GM12878 (cell line): ENCODE measurements at regions not wholly inside any gene's neighbourhood (a gene's known extent, or its start where the extent isn't known, plus 50 kb on each side); places are given as distances from the start of the nearest gene placed in this dataset.

Experiments
- HDAC6 ChIP-seq: fragments of 200-600 bp; sonication (generic); IDR thresholded peaks from one replicate; pipeline ENCODE4 v1.8.0; 2017; ENCODE audit warnings: antibody characterized with exemption; ENCODE audit not compliant: unreplicated experiment
- RCOR1 ChIP-seq: conservative IDR thresholded peaks from 2 replicates; pipeline ENCODE4 v1.6.1; 2012; ENCODE audit warnings: low read depth, low read length, improper control_type of control experiment
- SMARCA5 ChIP-seq: fragments of 450-650 bp; IDR thresholded peaks from 2 replicates; pipeline ENCODE4 v1.6.1; 2017; ENCODE audit warnings: mild to moderate bottlenecking
- TF ChIP-seq, protein P1 (sequence below): IDR thresholded peaks from 2 replicates; pipeline ENCODE4 v1.6.1; 2012; ENCODE audit warnings: low read depth, low read length, improper control_type of control experiment

DNA sequence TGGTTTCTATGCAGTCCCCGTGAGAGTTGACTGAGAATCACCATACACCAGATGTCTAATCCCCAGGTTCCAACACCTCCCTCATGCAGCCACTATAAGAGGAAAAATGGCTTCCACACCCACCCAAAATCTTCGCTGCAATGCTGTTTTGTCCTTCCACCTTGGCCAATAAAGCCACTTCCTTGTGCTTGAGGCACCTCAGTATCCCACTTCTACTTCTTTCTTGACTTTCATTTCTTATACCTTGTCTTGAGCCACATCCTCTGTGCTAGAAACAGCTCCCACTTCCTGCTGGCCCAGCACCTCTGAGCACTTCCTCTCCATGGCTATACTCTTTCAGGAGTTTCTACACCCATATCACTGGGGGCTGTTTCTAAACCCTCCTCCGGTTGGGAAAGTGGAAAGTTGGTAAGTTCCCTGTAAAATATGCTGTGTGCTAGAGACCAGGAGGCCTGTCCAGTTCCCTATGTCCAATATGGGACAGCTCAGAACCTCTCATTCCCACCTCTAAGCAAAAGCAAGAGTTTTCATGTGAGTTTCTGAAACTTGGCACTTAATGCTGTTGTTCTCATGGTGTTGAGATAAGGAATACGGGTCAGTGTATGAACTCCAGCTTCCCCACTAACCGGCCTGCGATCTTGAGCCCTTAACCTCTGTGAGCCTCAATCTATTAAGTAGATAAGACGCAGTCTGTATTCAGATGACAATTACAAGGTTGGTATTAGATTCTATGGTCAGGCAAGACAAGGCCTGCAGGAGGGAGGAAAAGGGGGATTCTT, 209.1 kb upstream of the ID2 start:
- TF ChIP-seq, protein P1, sequence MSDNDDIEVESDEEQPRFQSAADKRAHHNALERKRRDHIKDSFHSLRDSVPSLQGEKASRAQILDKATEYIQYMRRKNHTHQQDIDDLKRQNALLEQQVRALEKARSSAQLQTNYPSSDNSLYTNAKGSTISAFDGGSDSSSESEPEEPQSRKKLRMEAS = no peak
- TF ChIP-seq HDAC6 = no peak
- peak; percentile 38; the same call in 1 of the 2 replicates for TF ChIP-seq SMARCA5
- no peak for TF ChIP-seq RCOR1
